ENCODE measurements at regions not wholly inside any gene's neighbourhood (a gene's known extent, or its start where the extent isn't known, plus 50 kb on each side); places are given as distances from the start of the nearest gene placed in this dataset.

DNA sequence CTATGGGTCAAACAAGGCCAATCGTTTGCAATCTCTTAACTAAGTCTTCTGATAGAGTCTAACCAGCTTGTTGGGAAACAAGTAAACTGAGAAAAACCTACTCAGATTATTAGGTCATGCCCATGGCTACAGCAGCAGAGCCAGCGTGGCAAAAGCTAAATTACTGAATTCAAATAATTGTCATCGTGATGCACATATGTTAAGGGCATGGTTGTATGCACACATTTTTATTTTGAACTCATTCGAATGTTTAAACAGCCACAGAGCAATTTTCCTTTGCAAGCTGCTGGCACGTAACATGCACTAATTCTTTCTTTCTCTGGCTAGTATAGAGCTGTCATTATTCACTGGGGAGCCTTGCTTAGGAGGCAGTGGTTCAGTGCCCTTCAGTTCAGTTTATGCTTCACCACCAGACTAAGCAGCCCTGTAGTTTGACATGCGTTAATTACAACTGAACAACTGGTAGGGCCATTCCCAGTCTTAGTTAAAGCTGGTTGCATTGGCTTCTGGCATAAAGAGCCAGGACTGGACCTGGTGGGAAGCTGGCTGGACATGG is 396.4 kb downstream of the METTL15 start:
- DNase-seq: no peak

DNA sequence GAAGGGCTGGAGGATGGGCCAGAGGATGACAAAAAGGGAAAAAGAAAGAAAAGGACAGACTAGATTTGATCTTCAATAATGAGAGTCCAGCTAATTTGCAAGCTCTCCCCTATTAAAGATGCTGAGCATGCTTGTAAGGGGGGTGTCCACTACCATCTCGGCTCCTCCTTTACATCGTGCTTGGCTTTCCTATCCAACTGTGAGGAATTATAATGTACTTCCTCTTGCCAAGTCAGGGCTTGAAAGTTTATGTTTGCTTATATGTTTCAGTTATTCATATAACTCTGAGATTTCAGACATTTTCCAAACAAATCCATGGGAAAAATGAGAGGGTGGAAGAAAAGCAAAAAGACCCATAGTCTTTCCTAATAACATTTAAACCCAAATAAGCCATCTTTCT is 387.1 kb downstream of the METTL15 start:
- no peak for DNase-seq

DNA sequence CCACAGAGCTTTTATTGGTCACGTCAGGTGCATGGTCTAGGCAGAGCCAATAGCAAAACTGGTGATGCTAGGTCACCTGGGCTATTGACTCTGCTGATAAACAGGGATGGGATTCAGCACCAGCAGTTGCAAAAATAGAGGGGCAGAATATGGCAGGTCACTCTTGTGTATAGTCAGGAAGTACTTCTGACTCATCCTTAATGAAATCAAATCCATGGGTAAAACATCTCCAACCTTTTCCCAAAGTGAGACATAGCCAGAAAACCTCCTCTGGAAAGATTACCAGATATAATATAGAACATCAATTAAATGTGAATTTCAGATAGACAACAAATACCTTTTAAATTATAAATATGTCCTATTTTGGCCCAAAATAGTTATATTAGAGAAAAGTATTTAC is 383.2 kb downstream of the METTL15 start:
- DNase-seq: no peak

DNA sequence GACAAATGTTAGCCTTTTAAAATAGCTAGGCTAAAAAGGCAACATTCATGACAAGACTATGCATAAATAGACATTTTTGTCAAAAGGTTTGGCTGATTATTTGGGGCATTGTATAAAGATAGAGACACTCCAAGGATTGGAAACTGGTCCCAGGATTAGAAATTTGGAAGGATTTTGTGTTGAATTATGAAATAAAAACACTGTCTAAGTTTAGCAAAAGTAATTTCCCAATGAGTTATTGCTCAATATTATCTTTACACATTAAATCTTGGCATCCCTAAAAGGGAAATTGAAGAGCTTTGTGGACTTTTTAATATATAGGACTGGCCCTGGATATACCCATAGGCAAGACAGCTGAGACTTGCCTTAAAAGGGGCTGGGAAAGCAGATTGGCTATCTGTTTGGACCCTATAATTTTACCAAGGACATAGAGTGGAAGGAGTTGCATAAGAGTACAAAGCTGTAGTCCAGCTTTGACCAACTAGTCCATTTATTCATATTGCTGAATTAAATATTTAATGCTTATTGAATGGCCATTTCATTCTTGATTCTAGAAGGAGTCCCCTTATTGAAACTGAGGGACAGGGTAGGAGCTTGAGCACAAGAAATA is 382.7 kb downstream of the METTL15 start:
- no peak for DNase-seq

DNA sequence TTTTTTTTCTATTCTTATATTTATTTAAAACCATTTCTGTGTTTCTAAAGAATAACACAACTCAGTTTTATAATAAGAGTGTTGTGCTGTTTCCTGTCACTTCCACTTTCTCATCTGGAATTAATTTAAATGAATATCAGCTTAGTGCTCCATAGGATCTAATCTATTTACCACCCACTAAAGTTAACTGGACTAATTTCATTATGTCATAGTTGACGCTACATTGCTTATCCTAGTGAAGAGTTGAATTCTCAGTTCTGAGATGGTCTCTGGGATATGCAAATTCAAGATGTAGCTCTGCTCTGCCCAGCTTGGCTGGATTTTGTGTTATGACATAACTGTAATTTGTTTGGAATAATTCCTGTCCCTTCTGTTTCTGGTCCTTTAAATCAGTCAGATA is 380.1 kb downstream of the METTL15 start:
- DNase-seq: no peak

DNA sequence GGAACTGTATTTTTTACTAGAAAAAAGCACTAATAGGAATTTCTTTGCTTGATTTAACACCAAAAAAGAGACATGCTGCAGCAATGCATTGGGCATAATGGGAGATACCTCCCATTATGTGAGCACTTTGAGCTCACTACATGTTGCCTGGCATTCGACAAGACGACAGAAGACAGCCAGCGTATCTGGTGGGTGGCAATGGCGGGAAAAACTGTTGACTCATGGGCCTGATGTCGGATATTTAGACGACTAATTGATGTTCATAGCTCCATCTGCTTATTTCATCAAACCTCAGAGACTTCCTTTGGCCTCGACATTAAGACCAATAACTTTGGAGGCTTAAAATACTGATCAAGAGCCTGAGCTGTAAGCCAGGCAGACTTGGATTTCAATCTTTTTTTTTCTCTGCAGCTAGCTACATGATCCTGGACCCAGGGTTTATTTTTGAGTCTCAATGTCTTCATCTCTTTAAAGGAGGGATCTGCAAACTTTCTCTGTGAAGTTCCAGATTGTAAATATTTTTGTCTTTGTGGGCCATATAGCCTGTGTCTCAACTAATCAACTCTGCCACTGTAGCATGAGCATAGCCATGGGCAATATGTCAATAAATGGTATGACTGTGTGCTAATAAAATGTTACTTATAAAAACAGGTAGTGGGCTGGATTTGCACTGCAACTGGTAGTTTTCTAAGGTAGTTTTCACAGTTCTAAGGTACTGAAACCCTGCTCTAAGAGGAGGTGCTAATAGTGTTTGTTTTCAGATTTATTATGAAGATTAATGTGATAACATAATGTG is 375.1 kb downstream of the METTL15 start:
- no peak for DNase-seq

DNA sequence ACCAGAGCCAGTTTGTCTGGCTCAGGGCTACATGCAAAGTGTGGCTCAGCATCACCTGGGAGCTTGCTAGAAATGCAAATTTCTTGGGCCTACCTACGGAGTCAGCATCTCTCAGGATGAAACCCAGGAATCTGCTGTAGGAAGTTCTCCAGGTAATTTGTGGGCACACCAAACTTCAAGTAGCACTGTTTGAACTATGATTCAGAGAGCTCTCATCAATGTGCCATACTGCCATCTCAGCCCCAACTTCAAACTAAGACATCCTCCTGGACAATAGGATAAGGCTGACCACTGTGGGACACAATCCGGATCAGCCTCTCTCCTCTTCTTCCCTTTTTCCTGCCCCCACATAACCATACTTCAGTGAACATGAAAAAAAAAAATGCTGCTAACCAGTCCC is 374.5 kb downstream of the METTL15 start:
- DNase-seq: no peak

DNA sequence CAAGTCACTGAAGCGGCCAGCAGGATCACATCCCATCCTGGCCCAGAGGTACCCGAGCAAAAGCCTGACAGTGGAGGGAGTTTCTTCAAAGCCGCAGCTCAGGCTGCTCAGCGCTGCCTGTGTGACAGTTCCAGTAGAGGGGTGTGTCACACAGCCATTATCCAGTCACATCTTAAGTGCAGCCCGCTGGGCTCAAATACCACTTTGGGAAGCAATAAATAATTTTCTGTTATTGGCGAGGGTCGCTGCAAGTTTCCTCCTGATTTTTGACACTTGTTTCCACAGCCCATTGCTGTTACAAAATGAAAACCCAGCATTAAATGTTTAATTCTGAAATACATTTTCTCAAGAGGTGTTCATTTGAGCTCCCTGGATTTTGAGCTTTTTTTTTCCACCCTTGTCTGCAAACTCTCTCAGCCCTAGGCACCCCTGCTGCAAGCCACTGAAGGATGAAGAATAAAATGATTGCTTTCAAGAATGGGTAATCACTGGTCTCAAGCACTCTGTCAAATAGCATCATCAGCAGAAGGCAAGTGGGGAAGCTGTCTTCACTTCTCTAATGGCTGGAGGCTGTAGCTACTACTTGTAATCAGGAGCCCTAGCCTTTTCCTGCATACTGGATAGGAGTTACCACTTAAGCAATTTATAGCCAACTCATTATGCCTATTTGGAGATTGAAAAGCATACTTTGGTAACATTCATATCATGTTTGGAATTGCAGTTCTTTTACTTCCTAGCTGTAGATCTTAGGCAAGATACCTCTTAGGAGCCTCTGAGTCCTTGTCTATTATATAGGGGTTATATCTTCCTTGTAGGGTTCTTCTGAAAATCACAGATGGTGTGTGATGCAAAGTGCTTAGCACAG is 373.7 kb downstream of the METTL15 start:
- DNase-seq: no peak

DNA sequence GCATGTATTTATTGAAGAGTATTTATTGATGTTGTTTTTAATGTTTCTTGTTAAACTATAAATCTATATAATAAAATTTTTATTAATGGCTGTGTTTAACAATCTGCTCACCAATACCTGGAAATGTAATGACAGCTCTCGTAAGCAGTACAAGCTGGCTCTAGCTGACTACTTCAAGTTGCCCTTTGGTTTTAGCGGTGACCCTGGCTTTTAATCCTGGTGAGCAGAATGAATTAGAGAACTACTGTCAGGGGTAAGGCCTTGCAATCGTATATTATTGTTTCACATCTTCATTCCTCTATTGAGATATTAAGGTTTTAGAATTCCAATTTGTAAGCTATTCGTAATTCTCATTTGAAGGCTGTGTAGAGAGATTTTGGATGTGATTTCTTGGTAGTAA is 372.2 kb downstream of the METTL15 start:
- no peak for DNase-seq

DNA sequence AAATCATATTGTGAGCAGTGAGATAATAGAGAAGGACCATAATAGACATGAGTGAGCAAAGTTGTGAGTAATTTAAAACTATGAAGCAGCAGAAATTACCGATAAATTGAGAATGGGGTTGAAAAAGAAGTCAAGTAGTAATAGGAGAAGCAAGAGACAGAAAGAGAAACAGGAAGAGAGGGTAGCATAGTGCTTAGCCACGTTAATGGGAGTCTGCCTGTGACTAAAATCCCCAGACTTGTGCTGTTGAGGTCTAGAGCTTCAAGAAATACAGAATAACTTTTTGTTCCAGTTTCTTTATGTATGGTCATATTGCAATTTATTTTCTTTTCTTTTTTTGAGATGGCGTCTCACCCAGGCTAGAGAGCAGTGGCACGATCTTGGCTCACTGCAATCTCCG is 368.7 kb downstream of the METTL15 start:
- DNase-seq: no peak

DNA sequence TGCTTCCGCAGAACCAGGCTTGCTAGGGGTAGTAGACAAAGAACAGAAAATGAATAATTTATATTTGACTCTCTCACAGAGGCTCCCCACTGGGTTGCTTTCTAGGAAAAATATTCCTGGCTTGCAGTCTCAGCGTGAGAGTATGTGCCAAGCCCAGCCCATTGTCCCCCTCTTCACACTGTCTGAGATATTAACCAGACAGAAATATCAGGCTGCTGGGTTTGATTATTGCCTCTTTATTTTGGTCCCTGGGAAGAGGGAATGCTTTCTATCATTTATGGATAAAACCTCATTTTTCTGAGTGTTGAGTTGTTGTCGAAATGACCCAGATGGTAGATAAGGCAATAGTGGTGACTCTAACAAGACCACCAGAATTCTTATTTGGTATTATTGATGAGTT is 367.9 kb downstream of the METTL15 start:
- DNase-seq: no peak

DNA sequence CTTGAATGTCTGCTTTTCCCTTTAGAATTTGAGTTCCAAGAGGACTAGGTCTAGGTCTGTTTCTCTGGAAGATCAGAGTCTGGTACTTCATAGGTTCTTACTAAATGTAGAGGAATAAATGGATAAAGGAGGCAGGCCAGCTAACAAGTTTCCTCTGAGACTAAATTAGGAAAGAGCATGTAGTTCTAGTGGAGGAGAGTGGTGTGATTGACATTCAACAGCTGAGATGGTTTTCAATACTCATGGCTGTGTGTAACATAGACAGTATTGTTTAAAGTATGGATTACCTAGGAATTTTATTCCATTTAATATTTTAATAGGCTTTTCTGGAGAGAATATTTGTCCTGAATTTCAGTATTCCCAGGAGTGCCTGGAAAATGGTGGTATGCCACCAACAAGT is 364.7 kb downstream of the METTL15 start:
- DNase-seq: no peak

DNA sequence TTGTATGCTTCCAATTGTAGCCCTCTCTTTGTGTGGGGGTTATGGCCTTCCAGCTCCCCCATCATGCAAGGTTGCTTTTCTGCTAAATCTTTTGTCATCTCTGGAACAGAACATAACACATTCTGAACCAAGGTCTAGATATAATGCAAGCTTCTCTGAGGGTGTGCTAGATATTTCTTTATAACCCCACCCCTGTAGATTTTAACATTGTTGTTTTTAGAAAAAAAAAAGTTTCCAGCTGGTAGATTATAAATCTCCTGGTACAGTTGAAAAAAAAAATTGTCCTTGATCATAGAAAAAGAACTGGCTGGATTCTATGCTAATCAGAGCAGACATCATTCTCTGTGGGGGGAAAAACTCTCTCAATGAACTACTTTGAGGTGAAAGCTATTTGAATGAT is 363.3 kb downstream of the METTL15 start:
- DNase-seq: no peak

DNA sequence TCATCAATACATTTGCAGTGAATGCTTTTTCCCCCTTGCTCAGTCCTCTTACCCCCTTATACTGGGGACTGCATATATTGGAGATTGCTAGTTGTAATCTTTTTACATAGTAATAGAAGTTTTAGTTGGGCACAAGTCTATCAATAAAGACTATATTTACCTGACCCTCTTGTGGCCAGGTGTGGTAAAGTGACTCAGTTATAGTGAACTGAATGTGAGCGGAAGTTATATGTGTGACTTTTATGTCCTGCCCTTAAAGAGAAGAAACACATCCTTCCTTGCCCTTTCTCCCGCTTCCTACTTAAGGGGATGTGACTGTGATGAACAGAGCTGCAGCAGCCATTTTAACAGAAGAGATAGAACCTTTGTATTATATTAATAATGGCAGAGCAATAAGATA is 362.0 kb downstream of the METTL15 start:
- no peak for DNase-seq

DNA sequence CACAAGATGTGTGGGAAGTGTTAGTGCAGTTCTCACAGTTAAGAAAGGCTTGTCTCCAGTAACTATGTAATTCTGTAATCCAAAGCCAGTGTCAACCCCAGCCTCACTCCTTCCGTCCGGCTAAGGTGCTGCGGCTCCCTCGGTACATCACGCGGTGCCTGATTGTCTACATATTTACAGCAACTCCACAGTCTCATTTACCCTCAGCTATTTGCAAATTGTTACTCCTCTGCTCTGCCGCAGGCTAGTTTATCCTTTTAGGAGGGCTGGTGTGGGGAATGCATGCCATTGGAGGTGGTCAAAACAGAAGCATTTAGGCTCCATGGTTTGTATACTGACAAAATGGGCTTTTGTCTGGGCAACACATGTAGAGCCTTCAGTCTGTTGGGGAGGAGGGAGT is 358.3 kb downstream of the METTL15 start:
- DNase-seq: no peak

DNA sequence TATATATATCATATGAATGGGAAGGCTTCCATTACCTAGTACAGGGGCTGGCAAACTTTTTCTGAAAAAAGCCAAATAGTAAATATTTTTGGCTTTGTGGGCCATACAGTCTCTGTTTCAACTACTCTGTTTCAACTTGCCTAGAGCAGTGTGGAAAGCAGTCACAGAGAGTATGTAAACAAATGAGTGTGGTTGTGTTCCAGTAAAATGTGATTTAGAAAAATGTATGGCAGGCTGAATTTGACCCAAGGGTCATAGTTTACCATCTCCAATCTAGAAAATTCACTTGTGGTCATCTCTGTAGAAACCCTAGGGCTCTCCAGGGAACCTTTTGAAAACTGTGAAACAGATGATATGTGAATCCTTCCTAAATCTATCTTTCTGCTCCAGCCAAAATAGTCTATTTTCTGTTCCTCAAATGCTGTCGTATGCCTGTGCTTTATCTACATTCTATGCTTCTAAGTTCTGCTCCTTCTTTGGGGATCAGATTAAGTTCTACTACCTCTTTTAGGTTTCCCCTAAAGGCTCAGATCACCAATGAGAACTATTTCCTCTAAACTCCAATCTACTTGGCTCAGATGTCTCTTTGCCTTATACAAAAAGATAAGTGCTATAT is 356.2 kb downstream of the METTL15 start:
- no peak for DNase-seq

DNA sequence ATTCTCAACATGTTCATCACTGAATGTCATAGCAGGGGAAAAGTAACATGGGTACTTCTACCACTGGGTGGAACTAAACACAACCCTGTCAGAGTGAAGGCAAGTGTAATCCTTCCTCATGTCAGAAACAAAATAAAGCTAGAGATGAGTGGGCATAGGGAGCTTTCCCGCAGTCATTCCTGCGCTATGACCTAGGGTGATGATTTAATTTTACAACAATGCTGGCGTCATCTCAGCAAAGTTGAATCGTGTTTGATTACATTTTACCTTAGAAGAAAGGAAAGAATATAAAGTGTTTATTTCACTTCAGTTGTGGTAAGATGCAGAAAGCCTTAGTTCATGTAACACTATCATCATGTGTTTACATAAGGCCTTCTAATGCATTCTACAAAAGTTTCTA is 355.6 kb downstream of the METTL15 start:
- no peak for DNase-seq

DNA sequence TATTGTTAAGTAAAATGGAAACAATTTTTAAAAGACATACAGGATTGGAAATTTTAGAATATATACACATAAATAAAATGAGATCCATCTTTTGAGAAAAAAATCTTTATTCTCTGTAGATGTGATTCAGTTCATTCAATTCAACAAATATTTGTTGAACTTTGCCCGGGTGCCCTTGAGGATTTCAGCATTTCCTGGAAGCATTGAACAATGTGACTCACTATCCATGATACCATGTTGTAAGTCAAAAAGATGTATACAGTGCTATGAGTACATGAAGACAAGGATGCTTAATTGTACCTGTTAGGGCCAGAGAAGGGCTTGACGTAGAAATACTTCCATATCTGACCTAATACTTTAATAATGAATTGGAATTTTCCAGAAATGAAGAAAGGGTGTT is 353.7 kb downstream of the METTL15 start:
- DNase-seq: no peak

DNA sequence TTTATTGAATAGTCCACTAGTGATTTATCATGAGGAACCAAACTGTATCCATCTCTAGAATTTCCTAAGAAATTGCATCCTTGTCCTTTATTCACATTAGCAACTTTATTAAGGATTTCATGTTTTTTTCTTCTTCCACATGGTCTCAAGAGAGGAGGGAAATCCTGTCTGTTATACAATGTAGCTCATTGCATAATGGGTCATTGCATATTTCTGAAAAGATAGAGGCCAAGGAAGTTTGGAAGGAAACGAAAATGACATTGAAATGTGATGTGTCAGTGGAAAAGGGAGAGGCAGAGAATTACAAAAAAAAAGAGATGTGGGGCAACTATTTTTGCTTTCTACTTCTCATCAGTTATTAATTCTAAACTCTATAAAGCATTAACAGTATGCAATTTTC is 353.1 kb downstream of the METTL15 start:
- no peak for DNase-seq

DNA sequence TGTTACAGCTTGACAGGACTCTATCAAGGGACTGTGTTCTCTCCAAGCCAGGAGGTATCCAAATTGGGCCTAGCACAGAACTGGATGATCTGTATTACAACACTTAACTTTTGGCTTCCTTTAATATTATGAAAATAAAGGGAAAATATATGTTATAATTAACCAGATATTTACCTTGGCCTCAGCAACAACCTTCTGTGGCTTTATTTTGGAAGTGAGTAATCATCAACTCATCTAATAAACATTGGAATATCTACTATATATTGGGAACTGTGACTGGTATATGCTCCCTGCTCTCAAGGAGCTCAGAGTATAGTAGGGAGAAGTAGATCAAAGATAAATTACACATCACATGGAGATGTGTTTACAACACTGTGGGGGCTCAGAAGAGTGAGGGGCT is 352.2 kb downstream of the METTL15 start:
- DNase-seq: no peak

DNA sequence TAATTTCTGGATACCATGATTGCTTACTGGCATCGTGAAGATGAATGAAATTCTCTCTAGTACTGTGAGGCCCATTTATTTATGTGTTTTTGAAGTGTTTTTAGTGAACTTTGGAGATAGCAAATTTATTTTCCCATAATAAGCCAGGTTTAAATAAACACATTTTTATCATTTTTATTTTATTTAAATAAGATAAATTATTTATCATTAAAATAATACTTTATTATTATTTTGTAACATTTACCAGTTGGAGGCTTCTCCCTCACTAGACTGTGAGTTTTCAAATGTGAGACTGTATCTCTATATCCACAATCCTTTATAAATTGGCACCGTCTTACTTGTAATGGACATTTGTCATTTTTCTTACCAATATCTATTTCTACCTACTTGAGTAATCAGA is 351.7 kb downstream of the METTL15 start:
- DNase-seq: no peak

DNA sequence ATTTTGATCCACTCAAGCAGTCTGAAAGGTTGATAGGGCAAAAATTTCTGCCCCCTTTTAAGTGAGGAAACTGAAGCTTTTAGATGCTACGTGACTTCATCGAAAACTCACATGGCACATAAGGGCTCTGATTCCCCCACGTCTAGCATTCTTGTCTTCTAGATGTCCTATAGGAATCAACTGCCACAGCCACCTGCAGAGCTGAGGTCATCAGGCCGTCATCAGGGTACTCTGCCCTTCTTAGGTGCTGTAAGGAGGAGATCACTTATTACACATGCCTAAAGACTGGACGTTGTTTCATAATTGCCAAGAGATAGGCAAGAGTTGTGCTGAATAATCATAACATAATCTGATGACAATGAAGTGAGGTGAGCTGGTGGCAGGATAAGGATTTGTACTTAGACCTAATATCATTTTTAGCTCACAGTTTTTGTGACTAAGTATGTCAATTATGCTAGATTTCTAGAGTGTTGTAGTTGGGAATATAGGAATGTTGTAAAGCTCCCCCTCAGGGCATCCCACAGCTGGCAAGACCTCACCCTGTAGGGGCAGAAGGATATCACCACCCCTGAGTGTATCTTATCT is 349.4 kb downstream of the METTL15 start:
- no peak for DNase-seq

DNA sequence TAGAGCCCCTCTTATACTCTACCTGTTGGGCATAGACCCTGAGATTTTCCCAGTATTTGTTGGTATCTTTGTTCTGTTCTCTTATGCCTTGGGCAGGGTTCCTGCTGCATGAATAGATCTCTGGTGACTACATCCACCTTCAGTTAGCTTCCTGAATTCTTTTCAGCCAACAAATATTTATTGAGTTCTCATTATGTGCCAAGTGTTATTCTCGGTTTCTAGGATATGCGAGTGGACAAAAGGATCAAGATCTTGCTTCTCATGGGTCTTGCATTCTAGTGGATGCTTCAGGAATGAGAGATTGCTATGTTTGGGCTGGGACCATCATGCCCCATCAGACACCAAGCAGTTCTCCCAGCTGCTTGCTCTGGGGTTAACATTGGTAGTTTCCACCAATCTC is 340.0 kb downstream of the METTL15 start:
- DNase-seq: no peak

Measured in NCI-H1105 treated with DMSO at 0.1 percent for 48 hours (cell line).